ENCODE measurements at regions not wholly inside any gene's neighbourhood (a gene's known extent, or its start where the extent isn't known, plus 50 kb on each side); places are given as distances from the start of the nearest gene placed in this dataset.

- DNase-seq, result no peak
Observed at GRCh38 chr9:32326146-32326545, 58.3 kb upstream of the ACO1 start.

- DNase-seq, result no peak
Observed at GRCh38 chr9:32331240-32331639, 53.2 kb upstream of the ACO1 start.

- DNase-seq, result no peak
Observed at GRCh38 chr9:32334112-32334511, 50.3 kb upstream of the ACO1 start.

Data from COR-L47 (cell line).